Activated T-cell treated with anti-CD3 and anti-CD28 coated beads, Interleukin-2, amount 50 U/mL, for 4 hours (primary cell): ENCODE measurements at regions not wholly inside any gene's neighbourhood (a gene's known extent, or its start where the extent isn't known, plus 50 kb on each side); places are given as distances from the start of the nearest gene placed in this dataset.

ENCODE experiments used
- ATAC-seq, 2 donors: fragments of 200-7000 bp; cut with Tn5 transposase; one replicate each; pipeline ENCODE4 v1.10.0; 2021
- DNase-seq: peaks from one replicate; pipeline ENCODE4 v3.0.0-alpha.2; 2020
- H3K27me3 Mint-ChIP-seq: one replicate; pipeline ENCODE4 v1.8.0; 2021; ENCODE audit warnings: low read depth, mixed read lengths
- H3K36me3 Mint-ChIP-seq: one replicate; pipeline ENCODE4 v1.8.0; 2022; ENCODE audit warnings: mixed read lengths; ENCODE audit not compliant: insufficient read depth
- H3K4me1 Mint-ChIP-seq: one replicate; pipeline ENCODE4 v1.8.0; 2021; ENCODE audit warnings: low read depth, mixed read lengths
- H3K4me3 Mint-ChIP-seq: one replicate; pipeline ENCODE4 v1.8.0; 2021; ENCODE audit warnings: mild to moderate bottlenecking, moderate library complexity, mixed read lengths
- H3K9me3 Mint-ChIP-seq: one replicate; pipeline ENCODE4 v1.8.0; 2021; ENCODE audit warnings: mixed read lengths

DNA sequence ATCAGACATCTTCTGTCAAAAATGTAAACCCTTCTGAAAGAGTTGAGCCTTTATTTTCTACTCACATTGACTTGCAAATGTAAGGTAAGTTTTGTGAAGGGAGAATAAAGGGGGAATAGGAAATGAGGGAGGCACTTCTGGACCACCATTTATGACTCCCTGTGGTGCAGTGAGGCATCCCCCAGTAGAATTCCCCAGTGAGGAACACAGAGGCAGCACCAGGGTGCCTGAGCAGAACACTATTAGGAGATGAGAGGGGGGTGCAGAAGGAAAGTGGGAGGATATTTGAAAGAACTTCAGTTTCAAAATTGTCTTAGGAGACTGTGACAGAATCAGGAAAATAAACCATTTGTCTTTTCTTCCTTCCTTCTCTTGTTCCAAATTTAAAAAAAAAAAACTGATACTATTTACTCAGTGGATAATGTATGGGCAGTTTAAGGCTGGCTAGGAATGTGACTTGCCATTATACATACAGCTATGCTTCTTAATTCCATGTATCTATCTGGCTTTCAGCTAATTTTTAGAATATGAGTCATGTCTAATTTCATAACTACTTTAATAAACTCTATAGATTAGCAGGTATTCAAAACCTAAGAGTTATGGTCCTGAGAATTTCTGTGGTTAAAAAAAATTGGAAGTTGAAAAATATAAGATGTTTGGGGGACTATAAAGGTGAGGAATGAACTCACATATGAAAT is 478.1 kb upstream of the CHAC2 start:
- Mint-ChIP-seq H3K4me3 (no peak overlapping the region), H3K9me3 (no peaks in the 10 kb centered on the region), H3K4me1 (no peaks in the 10 kb centered on the region), H3K27me3 (no peaks in the 10 kb centered on the region), H3K36me3 (no peaks in the 10 kb centered on the region)
- ATAC-seq (no peak), DNase-seq (no peak)

DNA sequence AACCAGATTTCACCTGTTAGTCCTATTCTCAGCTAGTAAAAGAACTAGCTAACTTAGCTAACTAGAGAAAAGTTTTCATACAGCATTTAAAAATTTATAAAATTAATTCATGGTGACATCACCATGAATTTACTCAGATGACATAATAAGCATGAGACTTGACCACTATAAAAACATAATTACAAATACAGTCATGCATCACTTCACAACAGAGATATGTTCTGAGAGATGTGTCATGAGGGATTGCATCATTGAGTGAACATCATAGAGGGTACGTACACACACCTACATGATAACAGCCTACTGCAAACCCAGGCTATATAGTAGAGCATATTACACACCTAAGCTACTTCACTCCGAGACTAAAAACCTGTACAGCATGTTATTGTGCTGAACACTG is 481.3 kb upstream of the CHAC2 start:
- no peak for DNase-seq
- Mint-ChIP-seq H3K4me3 (no peak overlapping the region), H3K9me3 (no peaks in the 10 kb centered on the region), H3K27me3 (no peaks in the 10 kb centered on the region), H3K4me1 (no peaks in the 10 kb centered on the region), H3K36me3 (no peaks in the 10 kb centered on the region)
- ATAC-seq = no peak

DNA sequence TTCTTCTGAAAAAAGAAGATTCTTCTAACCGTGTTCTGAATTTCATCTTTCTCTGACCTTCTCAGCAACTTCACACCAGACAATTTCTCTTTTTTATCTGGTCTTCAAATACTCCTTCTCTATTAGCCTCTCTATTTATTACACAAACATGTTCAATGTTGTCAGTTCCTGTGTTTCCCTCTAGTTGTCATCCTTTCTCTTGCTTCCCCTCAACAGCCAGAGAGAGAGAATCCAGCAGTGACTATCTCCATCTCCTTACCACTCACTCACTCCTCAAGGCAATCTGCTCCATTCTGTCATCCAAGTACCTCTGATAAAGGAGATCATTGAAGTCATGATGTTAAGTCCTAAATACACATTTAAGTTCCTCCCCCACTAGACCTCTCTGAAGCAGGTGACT is 491.9 kb upstream of the CHAC2 start:
- ATAC-seq (no peak), DNase-seq (no peak)
- Mint-ChIP-seq H3K4me1 (no peaks in the 10 kb centered on the region), H3K4me3 (no peak overlapping the region), H3K9me3 (no peaks in the 10 kb centered on the region), H3K27me3 (no peaks in the 10 kb centered on the region), H3K36me3 (no peaks in the 10 kb centered on the region)

DNA sequence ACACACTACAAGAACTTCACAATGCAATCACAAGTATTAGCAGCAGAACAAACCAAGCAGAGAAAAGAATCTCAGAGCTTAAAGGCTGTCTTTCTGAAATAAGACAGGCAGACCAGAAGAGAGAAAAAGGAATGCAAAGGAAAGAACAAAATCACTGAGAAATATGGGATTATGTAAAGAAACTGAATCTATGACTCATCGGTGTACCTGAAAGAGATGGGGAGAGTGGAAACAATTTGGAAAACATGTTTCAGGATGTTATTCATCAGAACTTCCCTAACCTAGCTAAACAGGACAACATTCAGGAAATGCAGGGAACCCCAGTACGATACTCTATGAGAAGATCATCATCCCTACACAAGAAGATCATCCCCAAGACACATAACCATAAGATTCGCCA is 499.0 kb upstream of the CHAC2 start:
- Mint-ChIP-seq H3K9me3 (no peaks in the 10 kb centered on the region), H3K4me3 (no peak overlapping the region)

DNA sequence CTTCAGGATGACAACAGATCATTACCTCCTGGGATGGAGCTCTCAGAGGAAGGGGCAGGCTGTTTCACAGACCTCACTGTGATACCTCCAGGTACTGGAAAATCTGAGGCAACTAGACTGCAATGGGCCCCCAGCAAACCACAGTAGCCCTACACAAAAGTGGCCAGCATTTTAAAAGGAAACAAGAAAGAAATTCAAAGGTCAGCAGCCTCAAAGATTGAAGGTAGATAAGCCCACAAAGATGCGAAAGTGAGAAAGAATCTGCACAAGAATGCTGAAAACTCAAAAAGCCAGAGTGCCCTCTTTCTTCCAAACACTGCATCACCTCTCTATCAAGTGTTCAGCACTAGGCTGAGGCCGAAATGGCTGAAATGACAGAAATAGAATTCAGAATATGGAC is 499.5 kb upstream of the CHAC2 start:
- H3K4me1 Mint-ChIP-seq = no peaks in the 10 kb centered on the region
- H3K36me3 Mint-ChIP-seq = no peaks in the 10 kb centered on the region
- H3K27me3 Mint-ChIP-seq = no peaks in the 10 kb centered on the region
- no peak for DNase-seq
- no peak overlapping the region for H3K4me3 Mint-ChIP-seq
- no peak for ATAC-seq
- H3K9me3 Mint-ChIP-seq = no peaks in the 10 kb centered on the region

More for the DNA sequence above, 499.0 kb upstream of the CHAC2 start:
- Mint-ChIP-seq H3K4me1 (no peaks in the 10 kb centered on the region), H3K36me3 (no peaks in the 10 kb centered on the region), H3K27me3 (no peaks in the 10 kb centered on the region)
- DNase-seq (no peak), ATAC-seq (no peak)

DNA sequence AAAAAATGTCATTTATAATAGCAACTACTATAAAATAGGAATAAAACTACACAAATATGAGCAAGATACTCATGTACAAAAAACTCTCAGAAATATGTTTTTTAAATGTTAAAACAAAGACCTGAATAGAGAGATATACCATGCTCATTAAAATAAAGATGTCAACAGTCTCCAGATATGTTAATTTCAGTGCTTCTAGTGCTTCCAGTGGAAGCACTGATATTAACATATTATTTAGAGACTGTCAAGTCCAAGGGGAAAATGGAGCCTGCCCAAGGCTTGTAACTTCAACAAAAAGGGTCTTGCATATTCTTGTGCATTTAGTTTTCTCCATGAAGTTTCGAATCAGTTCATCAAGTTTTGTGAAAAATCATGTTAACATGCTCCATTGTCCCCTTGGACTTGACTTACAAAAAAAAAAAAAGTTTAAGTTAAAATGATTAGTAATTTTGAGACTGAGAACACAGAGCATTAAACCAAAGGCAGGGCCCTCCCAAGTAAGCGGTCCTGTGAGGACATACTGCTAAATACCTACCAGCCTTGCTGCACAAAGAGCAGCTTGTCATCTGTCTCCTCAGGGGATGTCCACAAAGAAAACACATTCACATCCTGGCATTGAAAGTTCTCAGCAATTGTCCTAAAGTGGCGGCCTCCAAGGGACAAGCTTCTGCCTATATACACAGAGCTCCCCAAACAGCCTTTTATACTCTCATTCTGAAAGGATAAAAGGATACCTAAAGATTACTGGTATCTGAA is 501.9 kb upstream of the CHAC2 start:
- no peaks in the 10 kb centered on the region for H3K36me3 Mint-ChIP-seq
- H3K27me3 Mint-ChIP-seq = no peaks in the 10 kb centered on the region
- H3K9me3 Mint-ChIP-seq = peaks cover 3% of the 10 kb centered on the region
- DNase-seq = no peak
- H3K4me1 Mint-ChIP-seq = no peaks in the 10 kb centered on the region
- no peak overlapping the region for H3K4me3 Mint-ChIP-seq
- no peak for ATAC-seq

DNA sequence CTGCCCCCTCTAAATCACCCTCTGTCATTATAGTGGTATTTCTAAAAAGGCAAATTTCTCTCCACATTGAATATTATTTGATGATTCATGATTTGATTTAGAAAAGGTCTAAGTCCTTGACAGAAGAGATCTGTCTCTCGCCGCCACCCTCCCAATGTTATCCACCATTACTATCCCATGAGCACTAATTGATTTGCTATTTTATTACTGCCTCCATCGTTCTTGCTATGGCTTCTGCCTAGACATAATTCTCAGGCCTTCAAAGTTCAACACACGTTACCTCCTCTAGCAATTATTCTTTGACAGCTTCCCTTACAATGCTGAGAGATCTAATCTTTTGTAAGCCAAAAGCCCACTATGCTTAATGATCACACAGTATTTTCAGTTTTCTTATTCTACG is 507.0 kb upstream of the CHAC2 start:
- ATAC-seq (no peak), DNase-seq (no peak)
- Mint-ChIP-seq H3K27me3 (no peaks in the 10 kb centered on the region), H3K4me3 (no peak overlapping the region), H3K9me3 (peaks cover 3% of the 10 kb centered on the region), H3K4me1 (no peaks in the 10 kb centered on the region), H3K36me3 (no peaks in the 10 kb centered on the region)

DNA sequence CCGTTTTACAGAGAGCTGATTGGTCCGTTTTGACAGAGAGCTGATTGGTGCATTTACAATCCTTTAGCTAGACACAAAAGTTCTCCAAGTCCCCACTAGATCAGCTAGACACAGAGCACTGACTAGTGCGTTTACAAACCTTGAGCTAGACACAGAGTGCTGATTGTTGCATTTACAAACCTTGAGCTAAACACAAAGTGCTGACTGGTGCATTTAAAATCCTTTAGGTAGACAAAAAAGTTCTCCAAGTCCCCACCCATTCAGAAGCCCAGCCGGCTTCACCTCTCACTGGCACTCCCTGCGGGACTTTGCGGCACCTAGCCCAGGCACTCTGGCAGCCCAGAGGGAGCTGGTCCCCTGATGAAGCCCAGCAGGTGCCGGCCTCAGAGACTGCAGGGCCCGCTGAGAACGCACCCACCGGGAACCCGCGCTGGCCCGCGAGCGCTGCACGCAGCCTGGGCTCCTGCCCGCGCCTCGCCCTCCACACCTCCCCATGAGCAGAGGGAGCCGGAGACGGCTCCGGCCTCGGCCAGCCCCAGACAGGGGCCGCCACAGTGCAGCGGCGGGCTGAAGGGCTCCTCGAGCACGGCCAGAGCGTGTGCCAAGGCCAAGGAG is 508.1 kb upstream of the CHAC2 start:
- Mint-ChIP-seq H3K4me1 (no peaks in the 10 kb centered on the region), H3K36me3 (no peaks in the 10 kb centered on the region), H3K4me3 (no peak overlapping the region), H3K27me3 (no peaks in the 10 kb centered on the region), H3K9me3 (peaks cover 3% of the 10 kb centered on the region)
- no peak for DNase-seq
- ATAC-seq = no peak

DNA sequence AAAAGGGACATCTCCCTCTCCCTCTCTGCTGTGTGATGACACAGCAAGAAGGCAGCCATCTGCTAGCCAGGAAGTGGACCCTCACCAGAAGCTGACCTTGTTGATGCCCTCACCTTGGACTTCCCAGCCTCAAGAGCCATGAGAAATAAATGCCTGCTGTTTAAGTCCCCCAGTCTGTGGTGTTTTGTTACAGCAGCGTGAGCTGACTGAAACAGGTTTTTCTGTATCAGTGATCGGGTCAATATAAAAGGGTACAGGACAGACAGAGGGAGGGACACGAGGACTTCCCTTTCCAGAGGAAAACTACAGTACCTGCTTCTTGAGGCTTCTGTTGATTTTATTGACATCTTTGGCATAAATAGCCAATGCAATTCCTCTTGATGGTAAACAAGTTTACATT is 510.3 kb upstream of the CHAC2 start:
- no peak overlapping the region for H3K4me3 Mint-ChIP-seq
- no peaks in the 10 kb centered on the region for H3K27me3 Mint-ChIP-seq
- H3K9me3 Mint-ChIP-seq = no peaks in the 10 kb centered on the region
- H3K4me1 Mint-ChIP-seq = no peaks in the 10 kb centered on the region
- no peak for ATAC-seq
- no peak for DNase-seq
- no peaks in the 10 kb centered on the region for H3K36me3 Mint-ChIP-seq

DNA sequence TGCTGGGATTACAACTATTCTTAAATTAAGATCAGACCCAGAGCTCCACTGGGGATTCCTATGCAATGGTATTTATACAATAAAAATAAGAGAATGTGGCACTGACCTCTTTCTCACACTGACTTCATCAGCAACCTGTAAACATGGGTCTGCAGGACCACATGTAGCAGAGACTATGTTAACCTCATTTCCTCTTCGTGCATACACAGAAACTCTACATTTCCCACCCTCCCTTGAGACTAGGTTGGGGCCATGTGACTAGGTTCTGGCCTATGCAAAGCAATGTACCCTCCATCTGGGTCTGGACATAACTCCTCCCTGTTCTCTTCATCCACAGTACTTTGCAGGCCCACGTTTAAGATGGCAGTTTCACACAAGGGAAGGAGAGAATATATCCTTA is 514.4 kb upstream of the CHAC2 start:
- DNase-seq (no peak), ATAC-seq (no peak)
- Mint-ChIP-seq H3K4me3 (no peak overlapping the region), H3K9me3 (no peaks in the 10 kb centered on the region), H3K27me3 (no peaks in the 10 kb centered on the region), H3K36me3 (no peaks in the 10 kb centered on the region), H3K4me1 (no peaks in the 10 kb centered on the region)

DNA sequence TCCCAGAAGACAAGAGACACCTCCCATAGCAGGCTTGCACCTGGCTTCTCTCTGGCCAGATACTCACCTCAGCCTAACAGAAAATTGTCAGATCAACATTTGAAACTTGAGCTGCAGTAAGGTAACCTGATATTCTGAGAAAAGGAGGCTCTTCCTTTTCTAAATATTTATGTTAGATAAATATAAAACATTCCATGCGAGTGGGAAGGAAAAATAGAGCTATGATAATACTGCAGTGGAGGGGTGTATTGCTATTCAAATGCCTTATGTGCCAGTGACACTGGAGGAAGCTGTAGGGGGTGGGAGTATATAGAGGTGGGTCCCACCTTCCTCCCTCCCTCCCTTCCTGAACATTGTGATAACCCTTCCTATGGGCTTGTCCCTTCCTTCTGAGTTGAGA is 515.5 kb upstream of the CHAC2 start:
- no peaks in the 10 kb centered on the region for H3K27me3 Mint-ChIP-seq
- no peaks in the 10 kb centered on the region for H3K36me3 Mint-ChIP-seq
- no peak for ATAC-seq
- no peak overlapping the region for H3K4me3 Mint-ChIP-seq
- no peaks in the 10 kb centered on the region for H3K4me1 Mint-ChIP-seq
- no peak for DNase-seq
- no peaks in the 10 kb centered on the region for H3K9me3 Mint-ChIP-seq

DNA sequence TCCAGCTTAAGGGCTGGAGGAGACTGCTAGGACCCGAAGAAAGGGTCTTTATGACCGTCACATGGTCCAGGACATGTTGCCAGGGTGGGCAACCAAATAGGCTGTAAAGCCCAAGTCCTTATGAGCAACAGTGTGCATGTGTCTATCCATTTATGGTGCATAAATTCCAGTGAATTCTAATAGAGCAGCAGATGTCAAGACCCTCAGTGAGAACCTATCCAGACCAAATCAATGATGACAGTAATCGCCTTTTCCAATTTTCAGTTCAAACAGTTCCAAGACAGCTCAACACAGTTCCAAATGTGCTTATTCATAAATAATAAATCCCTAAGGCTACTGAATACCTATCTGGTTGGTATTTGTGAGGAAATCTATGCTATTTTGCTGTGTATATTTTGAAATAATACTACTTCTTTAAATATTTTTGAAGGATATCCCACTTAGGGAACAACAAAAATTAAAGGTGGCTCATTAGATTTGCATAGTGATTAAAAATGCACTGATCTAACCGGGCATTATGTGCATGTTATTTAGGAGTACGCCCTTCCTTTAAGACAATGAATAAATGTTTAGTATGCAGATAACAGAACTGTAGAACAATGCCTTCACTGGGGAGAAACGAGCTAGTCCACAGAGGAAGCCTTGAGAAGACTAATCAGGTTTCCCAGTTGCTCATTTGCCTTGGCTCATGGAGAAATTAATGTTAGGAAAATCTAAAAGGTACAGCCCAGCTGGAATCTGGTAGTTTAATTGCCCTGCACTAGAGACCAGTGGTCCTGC is 519.5 kb upstream of the CHAC2 start:
- Mint-ChIP-seq H3K4me3 (no peak overlapping the region), H3K9me3 (no peaks in the 10 kb centered on the region), H3K36me3 (no peaks in the 10 kb centered on the region), H3K27me3 (no peaks in the 10 kb centered on the region), H3K4me1 (no peaks in the 10 kb centered on the region)
- ATAC-seq (no peak), DNase-seq (no peak)

DNA sequence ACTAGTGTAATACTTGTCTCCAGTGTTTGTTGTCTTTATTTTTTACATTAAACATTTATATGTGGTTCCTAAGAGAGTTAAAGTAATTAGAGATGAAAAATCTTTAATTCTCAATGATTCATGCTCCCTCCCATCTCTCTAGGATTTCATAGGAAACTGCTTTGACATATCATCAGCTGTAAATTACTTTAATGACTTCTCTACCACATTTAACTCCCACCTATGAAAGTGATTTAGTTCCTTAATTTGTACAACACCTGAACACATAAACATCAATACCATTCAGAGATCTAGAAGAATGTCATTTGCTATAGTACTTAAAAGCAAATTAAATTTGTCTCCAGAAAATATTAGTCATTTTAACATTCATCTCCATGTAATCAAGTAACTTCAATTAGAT is 524.2 kb upstream of the CHAC2 start:
- DNase-seq (no peak), ATAC-seq (no peak)
- Mint-ChIP-seq H3K4me1 (no peaks in the 10 kb centered on the region), H3K4me3 (no peak overlapping the region), H3K36me3 (no peaks in the 10 kb centered on the region), H3K9me3 (no peaks in the 10 kb centered on the region), H3K27me3 (no peaks in the 10 kb centered on the region)

DNA sequence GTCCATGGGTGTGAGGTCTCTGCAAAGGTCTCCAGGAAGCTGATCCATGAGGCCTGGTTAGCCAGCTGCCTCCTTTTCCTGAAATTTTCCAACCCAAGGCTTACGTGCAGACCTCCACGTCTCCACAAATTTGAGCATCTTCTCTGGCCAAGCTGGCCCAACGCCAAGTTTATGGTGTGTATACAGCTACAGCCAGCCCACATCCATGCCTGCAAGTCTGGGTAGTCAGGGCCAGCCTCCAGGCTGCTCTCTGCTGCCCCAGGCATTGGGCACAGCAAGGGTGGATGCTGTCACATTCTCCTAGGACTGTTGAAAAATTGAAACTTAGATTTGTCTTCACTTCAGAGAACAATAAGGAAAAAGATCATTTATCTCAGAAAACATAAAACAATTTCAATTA is 525.5 kb upstream of the CHAC2 start:
- H3K36me3 Mint-ChIP-seq = no peaks in the 10 kb centered on the region
- no peaks in the 10 kb centered on the region for H3K9me3 Mint-ChIP-seq
- H3K4me3 Mint-ChIP-seq = no peak overlapping the region
- H3K27me3 Mint-ChIP-seq = no peaks in the 10 kb centered on the region
- H3K4me1 Mint-ChIP-seq = no peaks in the 10 kb centered on the region
- DNase-seq (no peak), ATAC-seq (no peak)
